COLO829 (cell line): ENCODE measurements at regions not wholly inside any gene's neighbourhood (a gene's known extent, or its start where the extent isn't known, plus 50 kb on each side); places are given as distances from the start of the nearest gene placed in this dataset.

Experiments
- DNase-seq: peaks from one replicate; pipeline ENCODE4 v3.0.0; 2012; ENCODE audit warnings: low spot score

DNA sequence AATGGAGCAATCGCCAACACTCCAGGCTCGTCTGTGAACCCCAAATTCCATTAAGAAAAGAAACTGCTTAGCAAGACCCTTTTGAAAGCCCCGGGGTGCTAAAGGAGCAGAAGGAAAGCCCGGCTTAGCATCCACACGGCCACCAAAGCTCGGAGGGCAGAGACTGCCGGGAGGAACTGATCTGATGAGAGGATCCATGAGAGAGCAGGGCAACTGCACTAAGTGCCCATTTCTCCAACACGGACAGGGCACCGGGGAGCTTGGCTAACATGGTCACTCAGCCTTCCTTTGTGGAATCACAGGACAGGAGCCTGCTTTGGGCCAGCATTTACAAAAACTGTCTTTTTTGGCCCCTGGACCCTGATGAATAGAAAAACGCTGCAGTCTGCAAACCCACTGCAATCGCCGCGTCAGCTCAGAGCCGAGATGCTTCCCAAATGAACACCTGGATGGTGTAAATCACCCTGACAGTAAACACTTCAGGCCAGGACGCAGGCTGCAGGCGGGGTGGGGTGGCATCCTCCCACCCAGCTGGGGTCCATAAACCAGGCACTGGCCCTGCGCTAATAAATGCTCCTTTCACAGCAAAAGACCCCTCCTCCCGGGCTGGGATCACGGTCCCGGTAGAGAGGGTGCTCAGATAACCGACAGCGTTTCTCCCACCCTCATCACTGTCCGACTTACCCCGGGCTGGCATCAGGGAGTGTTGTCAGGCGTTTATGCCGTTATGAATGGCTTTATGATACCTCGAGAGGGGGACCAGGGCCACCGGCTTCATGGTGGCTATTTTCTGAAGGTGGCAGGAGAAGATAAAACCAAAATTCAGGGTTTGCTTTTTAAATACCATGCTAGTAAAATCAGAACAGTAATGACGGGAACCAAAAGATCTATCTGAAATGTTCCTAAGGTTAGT is 299.5 kb downstream of the IRF8 start:
- no peak for DNase-seq

DNA sequence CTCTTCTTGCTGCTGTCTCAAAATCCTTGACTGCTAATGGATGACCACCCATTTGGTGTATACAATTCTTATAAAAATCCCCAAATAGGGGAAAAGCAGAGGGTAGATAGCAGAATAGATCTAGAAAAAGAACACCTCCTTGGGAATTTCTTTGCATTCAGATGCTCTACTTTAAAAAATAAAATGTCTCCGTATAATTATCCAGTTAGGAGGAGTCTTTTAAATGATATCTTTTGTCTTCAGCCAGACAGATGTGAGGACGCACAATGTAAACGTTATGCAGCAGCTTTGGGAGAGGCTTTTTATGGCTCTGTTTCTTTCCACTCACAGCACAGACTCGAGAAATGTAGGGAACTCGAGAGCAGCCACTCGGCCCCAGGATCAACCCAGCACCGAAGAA is 300.2 kb downstream of the IRF8 start:
- DNase-seq = no peak

DNA sequence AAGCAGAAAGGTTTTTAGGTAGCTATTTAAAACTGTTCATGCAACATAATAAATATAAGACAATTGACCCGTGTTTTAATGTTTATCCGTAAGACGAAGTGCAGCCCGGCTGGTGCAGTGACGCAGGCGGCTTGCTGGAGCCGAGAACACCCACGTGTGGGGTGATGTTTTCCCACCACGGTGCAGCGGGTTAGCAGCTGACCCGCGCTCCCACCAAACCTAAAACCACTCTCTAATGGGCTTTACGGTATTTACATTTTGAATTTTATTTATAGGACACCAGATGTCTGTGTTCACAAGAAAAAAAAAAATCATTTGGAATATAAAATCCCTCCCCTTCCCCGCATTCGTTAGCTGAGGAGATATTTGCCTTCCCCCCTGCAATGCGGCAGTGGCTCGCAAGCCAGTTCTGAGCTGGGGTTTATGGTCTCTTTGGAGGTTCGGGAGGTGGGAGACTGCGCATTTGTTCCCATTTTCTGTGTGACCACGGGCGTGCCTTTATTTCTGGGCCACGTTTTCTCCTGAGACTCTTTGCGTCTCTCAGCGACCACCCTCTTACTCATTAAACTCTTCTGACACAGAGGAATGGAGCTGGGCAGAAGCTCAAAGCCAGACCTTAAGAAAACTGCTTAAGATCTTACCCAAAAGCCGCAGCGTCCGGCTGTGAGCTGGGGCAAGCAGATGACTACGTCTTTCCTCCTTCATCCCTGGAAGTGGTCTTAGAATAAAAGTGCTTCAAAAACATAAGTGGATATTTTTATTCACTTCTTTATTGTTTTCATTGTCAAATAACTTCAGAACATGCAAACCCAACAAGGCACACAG is 301.1 kb downstream of the IRF8 start:
- DNase-seq = no peak

- no peak for DNase-seq
Measured at GRCh38 chr16:86200722-86201121, 301.8 kb downstream of the IRF8 start.

- DNase-seq = no peak
Measured at GRCh38 chr16:86201746-86202145, 302.8 kb downstream of the IRF8 start.

- no peak for DNase-seq
Measured at GRCh38 chr16:86202267-86202666, 303.3 kb downstream of the IRF8 start.

- no peak for DNase-seq
Measured at GRCh38 chr16:86202760-86203426, 303.9 kb downstream of the IRF8 start.

DNA sequence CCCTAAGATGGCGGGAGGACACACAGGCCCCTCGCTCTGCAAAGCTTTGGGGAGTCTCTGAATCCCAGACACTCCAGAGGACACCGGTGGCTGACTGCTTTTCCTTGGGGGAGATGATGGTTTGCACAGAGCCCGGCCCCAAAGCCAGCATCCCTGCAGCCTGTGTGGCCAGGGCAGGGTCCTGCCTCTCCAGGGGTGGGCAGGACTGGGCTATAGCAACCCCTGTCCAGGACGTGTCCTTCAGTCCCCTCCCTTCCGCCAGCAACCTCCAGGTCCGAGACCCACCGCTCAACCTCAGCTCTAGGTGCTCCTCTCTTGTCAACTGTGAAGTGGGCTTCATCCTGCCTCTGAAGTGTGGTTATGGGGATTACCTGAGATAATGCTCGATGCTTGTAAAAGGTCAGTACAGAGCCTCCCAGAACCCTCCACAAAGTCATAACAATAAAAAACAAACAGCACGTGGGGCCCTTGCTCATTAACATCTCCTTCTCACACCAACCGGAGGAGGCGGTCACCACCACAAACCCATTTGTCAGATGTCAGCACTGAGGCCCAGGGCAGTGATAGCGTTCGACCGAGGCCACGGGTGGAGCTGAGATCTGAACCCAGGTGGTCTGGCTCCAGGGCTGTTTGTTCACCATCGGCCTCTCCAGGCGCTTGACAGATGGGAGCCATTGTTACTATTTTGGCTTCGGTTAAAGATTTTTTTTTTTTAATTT is 304.8 kb downstream of the IRF8 start:
- DNase-seq = no peak

DNA sequence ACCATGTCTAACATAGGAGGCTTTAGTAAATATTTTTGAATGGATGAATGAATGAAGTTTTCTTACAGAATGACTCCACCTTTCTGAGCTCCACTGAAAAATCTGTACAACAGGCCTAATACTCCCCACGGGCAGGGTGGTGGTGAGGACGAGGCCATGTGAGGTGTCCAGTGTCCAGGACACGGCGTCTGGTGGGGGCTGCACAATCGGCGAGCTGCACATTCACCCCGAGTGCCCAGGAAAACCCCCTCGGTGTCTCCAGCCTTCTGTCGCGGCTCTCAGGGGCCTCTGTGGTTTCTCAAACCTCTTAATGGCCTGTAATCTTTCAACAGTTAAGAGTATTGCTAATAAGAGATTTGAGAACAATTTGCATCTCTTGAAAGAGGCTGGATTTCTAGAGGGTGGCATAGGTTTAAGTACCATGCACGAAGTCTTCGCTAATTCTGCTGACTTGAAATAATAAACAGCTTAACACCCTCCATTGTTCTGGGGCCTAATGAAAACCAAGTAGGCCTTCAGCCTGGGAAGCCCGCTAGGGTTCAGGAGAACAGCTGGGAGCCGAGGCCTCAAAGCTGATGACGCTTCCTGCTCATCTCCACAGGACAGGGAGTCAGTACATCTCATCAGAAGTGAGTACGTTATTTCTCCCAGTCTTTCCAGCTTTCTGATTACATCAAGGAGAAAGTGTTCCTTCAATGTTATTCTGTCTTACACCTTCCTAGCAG is 304.6 kb upstream of the FOXF1 start:
- DNase-seq = no peak

DNA sequence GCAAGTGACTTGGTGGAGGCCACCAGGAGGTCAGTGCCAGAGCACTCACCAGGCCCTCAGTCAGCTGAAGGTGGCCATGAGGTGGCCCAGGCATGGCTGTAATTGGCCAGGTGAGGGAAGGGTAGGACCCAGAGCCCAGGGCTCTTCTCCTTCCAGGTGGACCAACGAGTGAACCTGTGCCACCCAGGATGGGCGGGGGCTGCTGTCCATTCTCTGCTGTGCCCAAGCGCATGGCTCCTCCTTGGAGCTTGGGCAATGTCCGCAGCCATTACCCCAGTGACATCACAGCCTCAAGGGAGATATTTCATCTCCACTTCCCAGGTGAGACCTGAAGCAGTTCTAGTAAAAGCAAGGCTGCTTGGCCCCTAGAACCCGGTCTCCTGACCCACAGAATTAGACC is 303.0 kb upstream of the FOXF1 start:
- no peak for DNase-seq

DNA sequence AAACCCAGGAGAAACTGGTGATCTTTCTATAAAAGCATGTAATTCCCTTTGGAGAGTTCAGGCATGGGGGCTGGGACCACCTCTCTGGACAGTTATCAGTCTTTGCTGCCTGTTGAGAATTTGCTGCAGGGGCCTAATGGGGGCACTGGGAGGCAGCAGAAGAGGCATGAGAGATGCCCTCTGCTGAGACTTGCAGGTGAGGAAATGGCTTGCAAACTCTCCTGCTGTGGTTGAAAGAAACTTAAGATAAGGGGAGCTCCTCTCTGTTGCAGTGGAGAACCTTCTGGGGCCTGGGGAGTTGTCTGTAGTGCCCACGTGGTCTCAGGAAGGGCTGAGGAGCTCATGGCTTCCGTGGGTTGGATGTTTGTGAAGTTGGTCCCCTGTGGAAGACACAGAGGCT is 301.1 kb upstream of the FOXF1 start:
- no peak for DNase-seq

- no peak for DNase-seq
Measured at GRCh38 chr16:86210403-86211193, 299.7 kb upstream of the FOXF1 start.

- DNase-seq = no peak
Measured at GRCh38 chr16:86211265-86211664, 299.1 kb upstream of the FOXF1 start.

DNA sequence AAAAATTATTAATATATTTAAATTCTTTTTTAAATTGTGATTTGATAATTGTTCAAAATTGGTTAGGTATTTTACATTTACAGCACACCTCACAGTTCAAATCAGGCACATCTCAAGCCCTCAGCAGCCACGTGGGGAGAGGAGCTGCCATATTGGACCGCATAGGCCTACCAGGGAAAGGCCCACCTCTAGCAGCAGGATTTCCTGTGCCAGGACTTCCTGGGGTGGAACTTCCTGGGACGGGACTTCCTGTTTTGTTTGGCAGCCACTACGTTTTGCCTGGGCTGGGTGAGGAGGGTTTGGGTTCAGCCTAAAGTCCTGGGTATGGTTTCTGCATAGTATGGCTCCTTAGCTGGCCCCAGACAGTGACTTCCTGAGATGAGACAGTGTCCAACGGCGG is 298.5 kb upstream of the FOXF1 start:
- DNase-seq = no peak

DNA sequence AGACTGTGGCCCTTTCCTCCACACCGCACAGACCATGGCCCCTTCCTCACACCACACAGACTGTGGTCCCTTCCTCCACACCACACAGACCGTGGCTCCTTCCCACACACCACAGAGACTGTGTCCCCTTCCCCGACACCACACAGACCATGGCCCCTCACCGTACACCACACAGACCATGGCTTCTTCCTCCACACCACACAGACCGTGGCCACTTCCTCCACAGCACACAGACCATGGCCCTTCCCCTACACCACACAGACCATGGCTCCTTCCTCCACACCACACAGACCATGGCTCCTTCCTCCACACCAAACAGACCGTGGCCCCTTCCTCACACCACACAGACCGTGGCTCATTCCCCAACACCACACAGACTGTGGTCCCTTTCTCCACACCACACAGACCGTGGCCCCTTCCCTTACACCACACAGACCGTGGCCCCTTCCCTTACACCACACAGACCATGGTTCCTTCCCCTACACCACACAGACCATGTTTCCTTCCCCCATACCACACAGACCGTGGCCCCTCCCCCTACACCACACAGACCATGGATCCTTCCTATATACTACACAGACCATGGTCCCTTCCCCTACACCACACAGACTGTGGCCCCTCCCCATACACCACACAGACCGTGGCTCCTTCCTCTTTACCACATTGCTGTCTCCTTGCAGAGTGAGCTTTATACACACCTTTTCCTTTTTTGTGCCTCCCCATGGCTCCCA is 297.5 kb upstream of the FOXF1 start:
- no peak for DNase-seq

GRCh38 chr16:86213437-86214205 is 296.7 kb upstream of the FOXF1 start:
- DNase-seq = no peak

- no peak for DNase-seq
Measured at GRCh38 chr16:86214326-86215232, 295.7 kb upstream of the FOXF1 start.
